Stomach (tissue), 4 donors: ENCODE measurements at regions not wholly inside any gene's neighbourhood (a gene's known extent, or its start where the extent isn't known, plus 50 kb on each side); places are given as distances from the start of the nearest gene placed in this dataset.

Experiments used
- EP300 ChIP-seq: sonication (generic); formaldehyde crosslinking; IDR thresholded peaks from one replicate; pipeline ENCODE4 v1.6.1; 2017; ENCODE audit warnings: antibody characterized with exemption
- POLR2A ChIP-seq, 4 donors: fragments of 450-650 bp; IDR thresholded peaks; one replicate each; pipeline ENCODE4 v1.6.1; 2016; ENCODE audit warnings: antibody characterized with exemption in 4 of 4, control low read depth in 2 of 4, mild to moderate bottlenecking in 1 of 4, moderate library complexity in 1 of 4
- POLR2AphosphoS5 ChIP-seq, 3 donors: sonication (generic); formaldehyde crosslinking; IDR thresholded peaks; one replicate each; pipeline ENCODE4 v1.6.1; 2016; ENCODE audit warnings: antibody characterized with exemption in 3 of 3
- TF ChIP-seq, protein P1 (sequence below), 7 experiments: fragments of 450-650 bp in 4 of 7; fragments of 200-600 bp in 3 of 7; sonication (generic) in 3 of 7; IDR thresholded peaks; one replicate each; pipeline ENCODE4 v1.5.1; 2016 to 2019; ENCODE audit warnings: antibody characterized with exemption in 7 of 7, control low read depth in 2 of 7, mild to moderate bottlenecking in 1 of 7

DNA sequence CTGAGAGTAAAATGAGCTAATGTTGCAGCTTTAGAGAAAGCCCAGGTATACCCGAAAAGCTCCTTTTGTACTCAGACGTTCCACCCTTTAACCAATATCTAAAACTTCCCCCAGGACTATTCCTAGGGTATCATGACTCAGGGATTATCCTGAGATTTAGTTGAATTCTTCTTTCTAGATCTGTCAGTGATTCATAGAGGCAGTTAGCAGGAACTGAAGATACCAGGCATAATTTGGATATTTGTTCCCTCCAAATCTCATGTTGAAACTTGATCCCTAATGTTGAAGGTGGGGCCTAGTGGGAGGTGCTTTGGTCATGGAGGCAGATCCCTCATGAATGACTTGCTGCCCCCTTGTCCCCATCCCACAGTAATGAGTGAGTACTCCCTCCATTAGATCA, 161.2 kb upstream of the LRP1B start:
- TF ChIP-seq, protein P1, sequence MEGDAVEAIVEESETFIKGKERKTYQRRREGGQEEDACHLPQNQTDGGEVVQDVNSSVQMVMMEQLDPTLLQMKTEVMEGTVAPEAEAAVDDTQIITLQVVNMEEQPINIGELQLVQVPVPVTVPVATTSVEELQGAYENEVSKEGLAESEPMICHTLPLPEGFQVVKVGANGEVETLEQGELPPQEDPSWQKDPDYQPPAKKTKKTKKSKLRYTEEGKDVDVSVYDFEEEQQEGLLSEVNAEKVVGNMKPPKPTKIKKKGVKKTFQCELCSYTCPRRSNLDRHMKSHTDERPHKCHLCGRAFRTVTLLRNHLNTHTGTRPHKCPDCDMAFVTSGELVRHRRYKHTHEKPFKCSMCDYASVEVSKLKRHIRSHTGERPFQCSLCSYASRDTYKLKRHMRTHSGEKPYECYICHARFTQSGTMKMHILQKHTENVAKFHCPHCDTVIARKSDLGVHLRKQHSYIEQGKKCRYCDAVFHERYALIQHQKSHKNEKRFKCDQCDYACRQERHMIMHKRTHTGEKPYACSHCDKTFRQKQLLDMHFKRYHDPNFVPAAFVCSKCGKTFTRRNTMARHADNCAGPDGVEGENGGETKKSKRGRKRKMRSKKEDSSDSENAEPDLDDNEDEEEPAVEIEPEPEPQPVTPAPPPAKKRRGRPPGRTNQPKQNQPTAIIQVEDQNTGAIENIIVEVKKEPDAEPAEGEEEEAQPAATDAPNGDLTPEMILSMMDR (IDR thresholded peaks at IDR 0.05): no peak
- TF ChIP-seq EP300 (no peak), POLR2AphosphoS5 (IDR thresholded peaks at IDR 0.05) (no peak), POLR2A (IDR thresholded peaks at IDR 0.05) (no peak)
